OCI-LY1 (cell line): ENCODE measurements at regions not wholly inside any gene's neighbourhood (a gene's known extent, or its start where the extent isn't known, plus 50 kb on each side); places are given as distances from the start of the nearest gene placed in this dataset.
"Not testable (repeated sequence)": the region's sequence is repeated elsewhere in the genome, so short reads cannot be mapped to it uniquely, and the experiment has no call there.

Experiments
- EZH2 ChIP-seq: fragments of 200-600 bp; sonication (generic), shearing (Covaris generic); IDR thresholded peaks from 2 replicates; pipeline ENCODE4 v1.8.0; 2017; ENCODE audit warnings: borderline replicate concordance, mixed run types, mild to moderate bottlenecking, antibody characterized with exemption, low read length, moderate library complexity, mixed read lengths
- TF ChIP-seq, protein P1 (sequence below): fragments of 200-600 bp; sonication (generic), shearing (Covaris generic); IDR thresholded peaks from 2 replicates; pipeline ENCODE4 v1.5.1; 2017; ENCODE audit warnings: mild to moderate bottlenecking, antibody characterized with exemption, low read length, moderate library complexity, mixed read lengths

DNA sequence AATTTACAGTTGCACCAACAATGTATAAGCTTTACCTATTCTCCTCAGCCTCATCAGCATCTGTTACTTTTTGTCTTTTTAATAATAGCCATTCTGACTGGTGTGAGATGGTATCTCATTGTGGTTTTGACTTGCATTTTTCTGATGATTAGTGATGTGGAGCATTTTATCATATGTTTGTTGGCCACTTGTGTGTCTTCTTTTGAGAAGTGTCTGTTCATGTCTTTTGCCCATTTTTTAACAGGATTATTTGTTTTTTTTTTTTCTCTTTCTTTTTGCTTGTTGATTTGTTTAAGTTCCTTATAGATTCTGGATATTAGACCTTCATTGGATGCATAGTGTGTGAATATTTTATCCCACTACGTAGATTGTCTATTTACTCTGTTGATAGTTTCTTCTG lies 191.3 kb downstream of the VAPA start:
- TF ChIP-seq, protein P1, sequence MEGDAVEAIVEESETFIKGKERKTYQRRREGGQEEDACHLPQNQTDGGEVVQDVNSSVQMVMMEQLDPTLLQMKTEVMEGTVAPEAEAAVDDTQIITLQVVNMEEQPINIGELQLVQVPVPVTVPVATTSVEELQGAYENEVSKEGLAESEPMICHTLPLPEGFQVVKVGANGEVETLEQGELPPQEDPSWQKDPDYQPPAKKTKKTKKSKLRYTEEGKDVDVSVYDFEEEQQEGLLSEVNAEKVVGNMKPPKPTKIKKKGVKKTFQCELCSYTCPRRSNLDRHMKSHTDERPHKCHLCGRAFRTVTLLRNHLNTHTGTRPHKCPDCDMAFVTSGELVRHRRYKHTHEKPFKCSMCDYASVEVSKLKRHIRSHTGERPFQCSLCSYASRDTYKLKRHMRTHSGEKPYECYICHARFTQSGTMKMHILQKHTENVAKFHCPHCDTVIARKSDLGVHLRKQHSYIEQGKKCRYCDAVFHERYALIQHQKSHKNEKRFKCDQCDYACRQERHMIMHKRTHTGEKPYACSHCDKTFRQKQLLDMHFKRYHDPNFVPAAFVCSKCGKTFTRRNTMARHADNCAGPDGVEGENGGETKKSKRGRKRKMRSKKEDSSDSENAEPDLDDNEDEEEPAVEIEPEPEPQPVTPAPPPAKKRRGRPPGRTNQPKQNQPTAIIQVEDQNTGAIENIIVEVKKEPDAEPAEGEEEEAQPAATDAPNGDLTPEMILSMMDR = not testable (repeated sequence)
- not testable (repeated sequence) for TF ChIP-seq EZH2
